BLaER1 (cell line): ENCODE measurements at regions not wholly inside any gene's neighbourhood (a gene's known extent, or its start where the extent isn't known, plus 50 kb on each side); places are given as distances from the start of the nearest gene placed in this dataset.

ENCODE experiments used
- H3K27ac ChIP-seq: shearing (Covaris generic); formaldehyde crosslinking; 2 replicates; pipeline ENCODE4 v1.8.1; 2022
- H3K27me3 ChIP-seq: shearing (Covaris generic); formaldehyde crosslinking; 2 replicates; pipeline ENCODE4 v1.8.1; 2022
- H3K36me3 ChIP-seq: shearing (Covaris generic); formaldehyde crosslinking; 2 replicates; pipeline ENCODE4 v1.8.1; 2022
- H3K4me1 ChIP-seq: shearing (Covaris generic); formaldehyde crosslinking; 2 replicates; pipeline ENCODE4 v1.8.1; 2022
- H3K4me2 ChIP-seq: shearing (Covaris generic); formaldehyde crosslinking; 2 replicates; pipeline ENCODE4 v1.8.1; 2022
- H3K4me3 ChIP-seq: shearing (Covaris generic); formaldehyde crosslinking; 2 replicates; pipeline ENCODE4 v1.8.1; 2022
- H3K9ac ChIP-seq: shearing (Covaris generic); formaldehyde crosslinking; 2 replicates; pipeline ENCODE4 v1.8.1; 2022
- H3K9me3 ChIP-seq: shearing (Covaris generic); formaldehyde crosslinking; 2 replicates; pipeline ENCODE4 v1.8.1; 2022
- H4K20me1 ChIP-seq: shearing (Covaris generic); formaldehyde crosslinking; 2 replicates; pipeline ENCODE4 v1.8.1; 2022
- Cebpa-rat ChIP-seq: shearing (Covaris generic); IDR thresholded peaks from 2 replicates; pipeline ENCODE4 v1.8.1; 2022

DNA sequence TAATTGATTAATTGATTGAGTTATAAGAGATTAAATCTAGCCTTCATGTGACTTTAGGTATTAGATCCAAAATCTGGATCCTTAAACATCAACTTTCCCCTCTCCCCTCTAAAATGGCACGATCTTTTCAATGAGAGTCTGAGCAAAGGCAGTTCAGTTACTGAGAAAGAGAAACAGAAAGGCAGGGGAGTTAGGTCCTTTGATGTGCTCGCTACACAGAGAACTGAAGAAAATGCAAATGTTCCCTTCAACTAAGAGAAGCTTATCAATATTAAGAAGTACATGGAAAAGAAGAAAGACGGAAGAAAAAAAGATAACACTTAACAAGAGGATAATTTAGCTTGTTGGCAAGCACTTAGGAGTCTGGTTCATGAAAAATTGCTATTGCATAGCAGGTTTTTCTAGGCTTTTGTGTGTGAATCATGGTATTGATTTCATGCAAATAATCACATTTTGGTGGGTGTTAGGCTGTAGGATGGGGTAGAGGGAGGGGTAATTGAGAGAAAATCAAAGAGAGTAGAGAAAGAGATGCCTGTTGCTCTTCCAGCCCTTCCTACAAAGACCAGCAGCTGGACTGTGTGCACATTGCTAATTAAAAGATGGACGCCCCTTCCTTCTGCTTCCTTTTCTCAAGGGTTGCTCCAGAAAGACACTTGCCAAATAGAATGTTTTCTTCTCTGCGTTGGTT is 307.6 kb upstream of the PLXNA2 start:
- Histone ChIP-seq H4K20me1 (no peaks in the 10 kb centered on the region), H3K9ac (no peak overlapping the region), H3K4me2 (no peak overlapping the region), H3K36me3 (no peaks in the 10 kb centered on the region), H3K9me3 (no peaks in the 10 kb centered on the region), H3K27ac (no peak overlapping the region), H3K4me1 (no peaks in the 10 kb centered on the region; the same call in 1 of the 2 replicates), H3K4me3 (no peak overlapping the region), H3K27me3 (no peaks in the 10 kb centered on the region)
- TF ChIP-seq Cebpa-rat, result no peak

DNA sequence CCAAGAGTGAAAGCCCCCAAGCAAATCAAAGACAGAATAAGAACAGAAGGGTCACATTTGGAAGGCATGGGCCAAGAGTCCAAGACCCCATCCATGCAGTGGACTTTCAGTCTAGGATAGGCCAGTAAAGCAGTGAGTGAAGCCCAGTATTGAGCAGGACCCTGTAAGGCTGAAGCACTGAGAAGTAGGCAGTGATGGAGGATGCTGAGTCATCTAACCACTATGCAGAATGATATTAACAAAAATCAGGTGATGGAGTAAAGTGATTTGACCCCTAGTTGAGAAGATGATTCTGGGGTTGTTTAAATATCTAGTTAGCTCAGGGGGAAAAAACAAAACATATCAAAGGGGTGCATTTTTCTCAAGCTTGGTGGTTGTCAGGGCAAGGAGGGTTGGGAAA is 308.7 kb upstream of the PLXNA2 start:
- Histone ChIP-seq H3K9ac (no peak overlapping the region), H3K27me3 (no peaks in the 10 kb centered on the region), H3K9me3 (no peaks in the 10 kb centered on the region), H3K36me3 (no peaks in the 10 kb centered on the region), H4K20me1 (no peaks in the 10 kb centered on the region), H3K4me3 (no peak overlapping the region), H3K4me2 (no peak overlapping the region), H3K27ac (no peak overlapping the region), H3K4me1 (no peaks in the 10 kb centered on the region; the same call in 1 of the 2 replicates)
- TF ChIP-seq Cebpa-rat, result no peak

DNA sequence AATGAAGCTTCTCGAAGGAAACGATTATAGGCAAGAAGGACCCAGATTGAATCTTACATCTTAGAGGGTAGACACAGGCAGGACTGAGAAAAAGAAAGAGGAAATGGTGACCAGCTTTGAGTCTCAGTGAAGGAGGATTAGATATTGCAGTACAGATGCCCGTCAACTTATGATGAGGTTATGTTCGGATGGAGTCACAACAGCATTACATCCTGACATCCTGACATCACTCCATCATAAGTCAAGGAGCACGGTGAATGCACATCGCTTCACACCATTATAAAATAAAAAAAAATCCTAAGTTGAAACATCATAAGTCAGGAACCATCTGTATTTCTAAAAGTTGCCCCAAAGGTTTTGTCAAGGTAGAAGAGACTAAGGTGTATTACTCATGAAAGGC is 312.3 kb upstream of the PLXNA2 start:
- Histone ChIP-seq H3K27me3 (no peaks in the 10 kb centered on the region), H3K9me3 (no peaks in the 10 kb centered on the region), H3K9ac (no peak overlapping the region), H3K4me2 (no peak overlapping the region), H3K27ac (no peak overlapping the region), H3K36me3 (no peaks in the 10 kb centered on the region), H3K4me3 (no peak overlapping the region), H3K4me1 (no peaks in the 10 kb centered on the region; the same call in 1 of the 2 replicates), H4K20me1 (no peaks in the 10 kb centered on the region)
- TF ChIP-seq Cebpa-rat, result no peak

DNA sequence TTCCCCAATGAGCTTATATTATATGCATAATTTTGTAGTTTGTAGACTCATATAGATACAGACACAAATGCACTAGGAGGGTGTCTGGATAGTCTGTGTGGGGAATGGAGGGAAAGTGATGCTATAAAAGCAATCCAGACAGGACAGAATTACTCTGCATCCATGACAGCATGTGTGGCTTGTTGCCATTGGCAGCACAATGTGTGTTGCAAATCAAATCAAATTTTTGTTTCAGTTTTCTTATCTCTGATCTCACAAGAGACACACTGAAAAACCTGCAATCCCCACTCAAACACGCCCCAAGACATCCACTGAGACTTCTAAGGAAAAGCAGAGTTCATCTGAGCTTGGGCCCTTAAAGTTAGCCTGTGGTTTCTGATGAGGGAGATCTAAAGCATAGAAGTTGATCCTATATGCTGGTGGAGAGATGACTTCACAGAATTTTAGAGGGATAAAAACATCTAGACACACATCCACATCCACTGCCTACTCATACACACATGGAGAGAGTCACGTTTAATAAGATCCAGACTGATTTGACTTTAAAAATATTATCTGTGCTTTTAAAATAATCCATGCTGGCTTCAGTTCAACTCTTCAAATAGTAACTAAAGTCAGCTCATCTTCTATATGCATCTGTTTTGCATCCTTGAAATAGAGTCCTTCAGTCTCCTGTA is 313.0 kb upstream of the PLXNA2 start:
- Histone ChIP-seq H3K4me1 (no peaks in the 10 kb centered on the region; the same call in 1 of the 2 replicates), H3K27me3 (no peaks in the 10 kb centered on the region), H3K9ac (no peak overlapping the region), H4K20me1 (no peaks in the 10 kb centered on the region), H3K36me3 (no peaks in the 10 kb centered on the region), H3K4me3 (no peak overlapping the region), H3K27ac (no peak overlapping the region), H3K4me2 (no peak overlapping the region), H3K9me3 (no peaks in the 10 kb centered on the region)
- TF ChIP-seq Cebpa-rat, result no peak

DNA sequence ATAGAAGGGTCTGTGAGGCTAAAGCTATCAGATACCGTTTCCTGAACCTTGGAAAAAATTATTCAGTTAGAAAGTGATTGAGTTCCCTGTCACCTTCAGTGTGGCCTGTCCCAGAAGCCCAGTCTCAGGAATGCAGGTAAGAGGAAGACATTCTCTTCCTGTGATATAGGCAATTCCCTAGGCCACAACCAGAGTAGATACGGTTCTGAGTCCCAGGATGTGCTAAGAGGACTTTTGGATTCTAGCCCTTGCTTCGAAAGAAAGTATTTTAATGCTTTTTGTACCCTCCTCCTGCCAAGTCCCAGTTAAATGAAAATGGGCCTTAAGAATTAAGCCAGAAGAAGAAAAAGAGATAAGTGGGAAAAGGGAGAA is 313.5 kb upstream of the PLXNA2 start:
- no peak overlapping the region for H3K27ac ChIP-seq
- TF ChIP-seq Cebpa-rat, result no peak
- no peaks in the 10 kb centered on the region for H3K27me3 ChIP-seq
- no peaks in the 10 kb centered on the region for H3K36me3 ChIP-seq
- H3K4me3 ChIP-seq, result no peak overlapping the region
- no peak overlapping the region for H3K9ac ChIP-seq
- no peaks in the 10 kb centered on the region; the same call in 1 of the 2 replicates for H3K4me1 ChIP-seq
- H3K4me2 ChIP-seq, result no peak overlapping the region
- H4K20me1 ChIP-seq, result no peaks in the 10 kb centered on the region
- H3K9me3 ChIP-seq, result no peaks in the 10 kb centered on the region

DNA sequence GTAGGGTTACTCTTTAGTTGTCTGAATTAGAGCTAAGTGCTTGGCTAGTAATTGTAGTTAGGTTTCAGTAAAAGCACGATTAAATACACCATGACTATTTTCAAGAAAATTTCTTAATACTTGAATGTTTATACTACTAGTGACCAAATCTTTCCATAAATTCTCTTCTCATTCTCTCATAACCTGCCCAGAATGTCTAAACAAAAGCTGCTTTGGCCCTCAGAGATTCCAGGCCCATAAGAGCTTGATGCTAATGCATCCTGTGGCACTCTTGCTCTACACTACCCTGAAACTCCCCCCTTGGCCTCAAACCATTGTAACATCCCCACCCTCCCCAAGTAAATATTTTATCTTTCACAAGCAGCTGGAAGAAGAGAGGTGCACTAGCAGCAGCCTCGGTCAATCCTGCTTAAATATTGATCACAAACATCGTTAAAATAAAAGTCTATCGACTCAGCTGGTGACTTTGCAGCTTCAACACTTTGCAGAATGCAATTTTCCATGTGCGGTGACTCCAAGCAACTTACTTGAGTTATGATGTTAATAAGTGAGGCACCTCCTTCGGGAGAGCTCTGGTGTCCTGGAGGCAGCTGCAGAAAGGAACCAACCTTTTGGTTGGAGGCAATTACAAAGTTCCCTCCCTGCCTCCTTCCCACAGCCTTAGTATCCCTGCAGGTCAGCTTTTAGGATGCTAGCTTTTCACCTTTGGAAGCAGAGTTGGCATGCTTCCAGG is 315.6 kb upstream of the PLXNA2 start:
- H3K9ac ChIP-seq, result no peak overlapping the region
- no peaks in the 10 kb centered on the region for H3K27me3 ChIP-seq
- no peak overlapping the region for H3K27ac ChIP-seq
- H3K9me3 ChIP-seq, result no peaks in the 10 kb centered on the region
- H3K4me1 ChIP-seq, result no peaks in the 10 kb centered on the region; the same call in 1 of the 2 replicates
- no peak overlapping the region for H3K4me2 ChIP-seq
- no peaks in the 10 kb centered on the region for H4K20me1 ChIP-seq
- TF ChIP-seq Cebpa-rat, result no peak
- H3K4me3 ChIP-seq, result no peak overlapping the region
- H3K36me3 ChIP-seq, result no peaks in the 10 kb centered on the region

DNA sequence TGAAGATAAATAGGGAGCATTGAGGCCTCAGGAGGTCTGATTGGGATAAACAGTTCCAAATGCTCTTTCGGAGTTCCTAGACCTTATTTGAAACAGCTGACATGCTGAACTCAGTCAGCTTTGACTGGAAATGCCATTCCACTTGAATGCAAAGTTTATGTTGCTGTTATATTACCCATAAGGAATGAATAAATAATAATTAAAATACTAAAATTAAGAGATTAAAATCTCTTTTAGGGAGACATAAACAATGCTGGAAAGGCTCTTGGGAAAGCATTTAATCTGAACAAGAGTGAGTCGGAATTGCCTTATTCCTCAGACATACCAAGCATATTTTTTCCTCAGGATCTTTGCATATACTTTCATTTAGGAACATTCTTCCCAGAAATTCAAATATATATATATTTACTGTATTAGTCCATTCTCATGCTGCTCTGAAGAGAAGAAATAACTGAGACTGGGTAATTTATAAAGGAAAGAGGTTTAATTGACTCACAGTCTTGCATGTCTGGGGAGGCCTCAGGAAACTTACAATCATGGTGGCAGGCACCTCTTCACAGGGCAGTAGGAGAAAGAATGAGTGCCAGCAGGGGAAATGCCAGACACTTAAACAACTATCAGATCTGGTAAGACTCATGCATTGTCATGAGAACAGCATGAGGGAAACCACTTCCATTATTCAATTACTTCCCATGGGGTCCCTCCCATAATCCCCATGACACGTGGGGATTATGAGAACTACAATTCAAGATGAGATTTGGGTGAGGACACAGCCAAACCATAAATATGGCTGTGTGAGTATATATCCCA is 318.2 kb upstream of the PLXNA2 start:
- Histone ChIP-seq H3K4me2 (no peak overlapping the region), H3K9me3 (no peaks in the 10 kb centered on the region), H4K20me1 (no peaks in the 10 kb centered on the region), H3K9ac (no peak overlapping the region), H3K27ac (no peak overlapping the region), H3K36me3 (no peaks in the 10 kb centered on the region), H3K27me3 (no peaks in the 10 kb centered on the region), H3K4me3 (no peak overlapping the region), H3K4me1 (no peaks in the 10 kb centered on the region)
- no peak for TF ChIP-seq Cebpa-rat

DNA sequence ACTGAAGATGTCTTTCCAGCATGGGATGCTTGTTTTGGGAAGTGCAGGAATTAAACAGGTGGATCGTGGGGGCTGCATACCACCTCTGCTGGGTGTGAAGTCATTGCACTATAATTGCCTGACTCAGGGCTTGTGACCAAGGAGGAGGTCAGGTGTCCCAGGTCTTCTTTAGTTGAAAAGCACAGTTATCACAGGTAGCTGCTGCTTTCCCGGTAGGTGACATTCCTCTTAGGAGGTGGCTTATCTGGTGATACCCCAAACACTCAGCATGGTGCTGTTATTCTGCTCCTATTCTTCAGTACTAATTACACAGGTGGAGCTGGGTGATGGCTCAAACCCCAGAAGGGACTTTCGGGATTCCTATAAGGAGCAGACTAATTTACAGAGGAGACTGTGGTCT is 320.3 kb upstream of the PLXNA2 start:
- Histone ChIP-seq H3K27me3 (no peaks in the 10 kb centered on the region), H3K4me1 (no peaks in the 10 kb centered on the region), H3K4me2 (no peak overlapping the region), H3K9ac (no peak overlapping the region), H3K36me3 (no peaks in the 10 kb centered on the region), H3K27ac (no peak overlapping the region), H4K20me1 (no peaks in the 10 kb centered on the region), H3K4me3 (no peak overlapping the region), H3K9me3 (no peaks in the 10 kb centered on the region)
- TF ChIP-seq Cebpa-rat, result no peak

DNA sequence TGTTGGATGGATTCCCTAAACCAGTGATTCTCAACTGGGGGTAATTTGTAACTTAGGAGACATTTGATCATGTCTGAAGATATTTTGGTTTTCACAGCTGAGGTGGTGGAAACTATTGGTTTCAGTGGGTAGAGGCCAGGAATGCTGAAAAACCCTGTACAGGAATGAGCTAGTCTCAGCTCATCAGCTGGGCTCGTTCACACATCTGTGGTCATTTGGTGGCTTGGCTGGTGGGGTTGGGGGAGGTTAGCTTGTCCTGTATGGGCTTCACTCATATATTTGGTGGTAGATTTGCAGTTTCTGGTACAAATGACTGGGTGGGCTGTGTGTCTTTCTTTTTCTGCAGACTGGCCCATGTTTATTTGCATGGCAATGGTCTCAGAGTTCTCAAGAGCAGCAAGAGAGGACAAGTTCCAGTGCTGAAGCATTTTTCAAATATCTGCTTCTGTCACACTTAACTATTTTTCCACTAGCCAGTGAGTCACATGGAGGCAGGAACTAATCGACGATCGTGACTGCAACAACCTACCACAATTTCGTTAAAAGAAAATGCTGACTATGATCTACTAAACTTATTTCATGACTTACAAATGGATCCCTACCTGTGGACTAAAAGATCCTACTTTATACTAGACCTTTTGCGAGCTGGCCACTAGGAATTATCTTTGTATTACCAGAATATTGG is 321.7 kb upstream of the PLXNA2 start:
- Histone ChIP-seq H3K27me3 (no peaks in the 10 kb centered on the region), H3K4me2 (no peak overlapping the region)
- no peak for TF ChIP-seq Cebpa-rat

More for the DNA sequence above, 321.7 kb upstream of the PLXNA2 start:
- Histone ChIP-seq H3K9me3 (peaks cover 4% of the 10 kb centered on the region; the same call in 1 of the 2 replicates), H3K36me3 (no peaks in the 10 kb centered on the region), H3K9ac (no peak overlapping the region), H3K4me1 (no peaks in the 10 kb centered on the region), H3K27ac (no peak overlapping the region), H3K4me3 (no peak overlapping the region), H4K20me1 (no peaks in the 10 kb centered on the region)
